Right lobe of liver (tissue), 4 donors: ENCODE measurements at regions not wholly inside any gene's neighbourhood (a gene's known extent, or its start where the extent isn't known, plus 50 kb on each side); places are given as distances from the start of the nearest gene placed in this dataset.

Experiments used
- POLR2A ChIP-seq: fragments of 450-650 bp; IDR thresholded peaks from one replicate; pipeline ENCODE4 v1.6.1; 2017; ENCODE audit warnings: antibody characterized with exemption, mild to moderate bottlenecking
- TF ChIP-seq, protein P1 (sequence below), 4 donors: fragments of 200-600 bp in 3 of 4; fragments of 450-650 bp in 1 of 4; IDR thresholded peaks; one replicate each; pipeline versions ENCODE4 v1.5.1 to v1.8.0; 2016 to 2022; ENCODE audit warnings: antibody characterized with exemption in 4 of 4, mild to moderate bottlenecking in 2 of 4
- donor health status: DM: no; HTN: no; CAD: no.
- donor health status: DM: no; HTN: no; CAD: no.
- donor health status: DM: no; HTN: yes; CAD: no.

DNA sequence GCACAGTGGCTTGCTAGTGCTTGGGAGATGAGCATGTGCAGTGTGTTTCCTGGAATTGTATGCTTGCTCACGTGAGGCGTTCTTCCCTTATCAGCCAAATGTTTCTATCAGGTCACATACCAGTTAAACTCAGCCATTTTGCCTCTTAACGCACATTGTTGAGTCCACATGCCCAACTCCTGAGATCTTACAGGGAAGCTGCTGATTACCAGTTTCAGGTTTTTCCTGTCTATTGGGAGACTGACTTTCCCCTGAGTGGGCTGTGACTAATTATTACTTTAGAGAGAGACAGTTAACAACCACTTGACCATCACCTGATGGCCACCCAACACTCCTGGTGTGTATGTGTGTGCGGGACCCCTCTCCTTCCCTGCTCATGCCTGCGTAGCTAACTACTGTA, 161.3 kb upstream of the PTGFR start:
- TF ChIP-seq, protein P1, sequence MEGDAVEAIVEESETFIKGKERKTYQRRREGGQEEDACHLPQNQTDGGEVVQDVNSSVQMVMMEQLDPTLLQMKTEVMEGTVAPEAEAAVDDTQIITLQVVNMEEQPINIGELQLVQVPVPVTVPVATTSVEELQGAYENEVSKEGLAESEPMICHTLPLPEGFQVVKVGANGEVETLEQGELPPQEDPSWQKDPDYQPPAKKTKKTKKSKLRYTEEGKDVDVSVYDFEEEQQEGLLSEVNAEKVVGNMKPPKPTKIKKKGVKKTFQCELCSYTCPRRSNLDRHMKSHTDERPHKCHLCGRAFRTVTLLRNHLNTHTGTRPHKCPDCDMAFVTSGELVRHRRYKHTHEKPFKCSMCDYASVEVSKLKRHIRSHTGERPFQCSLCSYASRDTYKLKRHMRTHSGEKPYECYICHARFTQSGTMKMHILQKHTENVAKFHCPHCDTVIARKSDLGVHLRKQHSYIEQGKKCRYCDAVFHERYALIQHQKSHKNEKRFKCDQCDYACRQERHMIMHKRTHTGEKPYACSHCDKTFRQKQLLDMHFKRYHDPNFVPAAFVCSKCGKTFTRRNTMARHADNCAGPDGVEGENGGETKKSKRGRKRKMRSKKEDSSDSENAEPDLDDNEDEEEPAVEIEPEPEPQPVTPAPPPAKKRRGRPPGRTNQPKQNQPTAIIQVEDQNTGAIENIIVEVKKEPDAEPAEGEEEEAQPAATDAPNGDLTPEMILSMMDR (IDR thresholded peaks at IDR 0.05), result no peak
- TF ChIP-seq POLR2A, result no peak
